ENCODE measurements at regions not wholly inside any gene's neighbourhood (a gene's known extent, or its start where the extent isn't known, plus 50 kb on each side); places are given as distances from the start of the nearest gene placed in this dataset.

DNA sequence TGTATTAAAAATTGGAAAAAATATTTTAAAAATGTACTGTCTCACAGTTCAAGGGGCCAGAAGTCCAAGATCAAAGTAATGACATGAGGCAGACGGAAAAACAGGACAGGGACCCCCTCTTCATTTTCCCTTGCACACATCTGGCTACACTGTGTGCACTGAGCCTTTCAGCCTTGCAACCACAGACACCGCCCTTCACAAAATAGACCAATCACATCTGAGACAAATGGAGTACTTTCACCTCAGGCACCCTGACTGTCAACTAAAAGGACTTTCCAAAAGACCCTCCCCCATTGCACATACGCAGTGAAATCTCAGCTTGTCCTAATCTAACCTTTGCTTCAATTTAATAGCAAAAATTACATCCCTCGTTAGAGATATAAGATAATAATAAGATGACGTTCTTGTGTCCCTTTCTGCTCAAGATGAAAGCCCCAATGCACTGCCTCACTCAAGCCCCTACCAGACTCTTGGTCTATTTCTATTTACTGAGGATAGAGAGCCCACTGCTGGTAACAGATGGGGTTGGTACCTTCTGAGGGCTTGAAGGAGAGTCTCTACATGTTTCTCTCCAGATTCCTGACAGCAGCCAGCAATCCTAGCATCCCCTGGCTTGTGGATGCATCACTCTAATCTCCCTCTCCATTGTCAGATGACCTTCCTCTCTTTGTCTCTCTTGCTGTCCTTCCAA lies 514.8 kb upstream of the ADAMTS16 start:
- Mint-ChIP-seq H3K27ac (no peak overlapping the region), H3K9me3 (peaks cover 19% of the 10 kb centered on the region), H3K36me3 (no peaks in the 10 kb centered on the region), H3K4me3 (no peak overlapping the region), H3K27me3 (ENCODE audit: low read depth) (peaks cover 8% of the 10 kb centered on the region), H3K4me1 (peaks cover 2% of the 10 kb centered on the region)
- no peak for DNase-seq (ENCODE audit: low spot score in 2 of 2, unreplicated experiment in 2 of 2)
- TF ChIP-seq, protein P1, sequence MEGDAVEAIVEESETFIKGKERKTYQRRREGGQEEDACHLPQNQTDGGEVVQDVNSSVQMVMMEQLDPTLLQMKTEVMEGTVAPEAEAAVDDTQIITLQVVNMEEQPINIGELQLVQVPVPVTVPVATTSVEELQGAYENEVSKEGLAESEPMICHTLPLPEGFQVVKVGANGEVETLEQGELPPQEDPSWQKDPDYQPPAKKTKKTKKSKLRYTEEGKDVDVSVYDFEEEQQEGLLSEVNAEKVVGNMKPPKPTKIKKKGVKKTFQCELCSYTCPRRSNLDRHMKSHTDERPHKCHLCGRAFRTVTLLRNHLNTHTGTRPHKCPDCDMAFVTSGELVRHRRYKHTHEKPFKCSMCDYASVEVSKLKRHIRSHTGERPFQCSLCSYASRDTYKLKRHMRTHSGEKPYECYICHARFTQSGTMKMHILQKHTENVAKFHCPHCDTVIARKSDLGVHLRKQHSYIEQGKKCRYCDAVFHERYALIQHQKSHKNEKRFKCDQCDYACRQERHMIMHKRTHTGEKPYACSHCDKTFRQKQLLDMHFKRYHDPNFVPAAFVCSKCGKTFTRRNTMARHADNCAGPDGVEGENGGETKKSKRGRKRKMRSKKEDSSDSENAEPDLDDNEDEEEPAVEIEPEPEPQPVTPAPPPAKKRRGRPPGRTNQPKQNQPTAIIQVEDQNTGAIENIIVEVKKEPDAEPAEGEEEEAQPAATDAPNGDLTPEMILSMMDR (IDR thresholded peaks at IDR 0.05; ENCODE audit: unreplicated experiment), result no peak

DNA sequence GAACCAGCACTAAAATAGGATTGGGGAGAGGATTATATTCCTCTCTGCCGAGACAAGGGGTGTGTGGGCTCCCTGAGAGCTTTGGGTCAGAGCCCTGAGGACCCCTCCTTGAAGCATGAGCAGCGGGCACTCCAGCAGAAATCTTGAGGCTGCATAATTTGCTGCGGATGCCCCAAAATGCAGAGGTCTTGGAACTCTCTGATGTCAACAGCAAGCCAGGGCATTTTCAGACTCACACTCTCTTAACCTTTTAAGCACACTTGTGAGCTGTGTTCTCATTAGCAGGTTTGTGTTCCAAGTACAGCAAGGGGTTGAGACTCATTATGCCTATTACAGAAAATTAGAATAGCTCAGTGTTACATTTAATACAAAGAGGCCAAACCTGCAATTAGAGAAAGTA lies 513.0 kb upstream of the ADAMTS16 start:
- H3K9me3 Mint-ChIP-seq, result peaks cover 19% of the 10 kb centered on the region
- H3K36me3 Mint-ChIP-seq, result no peaks in the 10 kb centered on the region
- no peak overlapping the region for H3K27ac Mint-ChIP-seq

DNA sequence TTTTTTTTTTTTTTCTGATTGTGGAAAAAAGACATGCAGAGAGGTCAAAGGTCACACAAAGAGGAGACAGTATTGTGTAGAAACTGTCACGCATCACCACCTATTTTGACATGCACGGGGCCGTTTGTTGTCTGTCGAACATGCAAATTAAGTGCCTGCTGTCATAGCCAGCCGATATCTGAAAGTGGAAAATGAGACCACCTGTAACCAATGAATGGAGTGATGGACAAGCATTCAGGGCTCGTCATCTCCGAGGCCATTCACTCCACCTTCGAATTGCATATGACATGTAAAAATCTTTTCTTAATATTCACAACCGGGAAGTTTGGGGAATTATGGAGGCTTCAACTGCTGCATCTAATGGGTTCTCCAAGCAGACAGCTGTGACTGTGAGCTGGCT lies 512.2 kb upstream of the ADAMTS16 start:
- Mint-ChIP-seq H3K36me3 (no peaks in the 10 kb centered on the region), H3K27me3 (ENCODE audit: low read depth) (peaks cover 15% of the 10 kb centered on the region), H3K4me1 (peaks cover 2% of the 10 kb centered on the region), H3K4me3 (no peak overlapping the region), H3K27ac (no peak overlapping the region), H3K9me3 (peaks cover 16% of the 10 kb centered on the region)
- DNase-seq (ENCODE audit: low spot score in 2 of 2, unreplicated experiment in 2 of 2), result no peak
- TF ChIP-seq, protein P1 (IDR thresholded peaks at IDR 0.05; ENCODE audit: unreplicated experiment), result no peak

More for the DNA sequence above, 513.0 kb upstream of the ADAMTS16 start:
- TF ChIP-seq, protein P1 (IDR thresholded peaks at IDR 0.05; ENCODE audit: unreplicated experiment), result no peak
- peaks cover 2% of the 10 kb centered on the region for H3K4me1 Mint-ChIP-seq
- peaks cover 15% of the 10 kb centered on the region for H3K27me3 Mint-ChIP-seq (ENCODE audit: low read depth)
- no peak overlapping the region for H3K4me3 Mint-ChIP-seq
- DNase-seq (ENCODE audit: low spot score in 2 of 2, unreplicated experiment in 2 of 2), result no peak

DNA sequence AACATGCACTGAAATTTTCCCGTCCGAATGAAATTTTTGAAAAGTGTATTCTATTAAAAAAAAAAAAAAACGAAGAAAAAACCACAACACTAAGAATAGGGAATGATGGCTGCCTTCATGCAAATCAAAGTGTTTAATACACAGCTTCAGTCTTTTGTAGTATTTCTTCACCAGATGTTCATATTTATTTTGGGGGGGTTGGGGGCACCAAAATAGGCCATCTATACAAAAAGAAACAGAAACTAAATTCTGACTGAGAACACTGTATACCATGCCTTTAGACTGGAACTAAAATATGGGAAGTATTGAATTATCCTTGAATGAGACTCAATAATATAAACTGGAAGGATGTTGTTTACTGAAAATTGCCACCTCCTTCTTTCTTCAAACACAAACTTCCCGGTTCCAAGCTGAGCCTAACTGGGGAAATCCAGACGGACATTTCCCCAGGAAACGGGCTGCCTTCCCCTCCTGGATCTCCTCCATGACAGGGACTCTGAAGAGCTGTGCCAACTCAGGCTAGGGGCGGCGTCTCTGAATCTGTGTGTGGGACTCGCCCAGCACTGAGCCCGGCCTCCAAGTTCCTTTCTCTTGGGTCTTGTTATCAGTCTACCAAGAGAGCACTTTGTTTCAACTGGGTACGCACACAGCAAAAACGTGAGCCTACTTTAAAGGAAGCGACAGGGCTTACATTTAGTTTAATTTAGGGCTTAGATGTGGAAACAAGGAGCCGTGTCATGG lies 511.3 kb upstream of the ADAMTS16 start:
- no peak overlapping the region for H3K27ac Mint-ChIP-seq
- peaks cover 7% of the 10 kb centered on the region for H3K9me3 Mint-ChIP-seq
- H3K36me3 Mint-ChIP-seq, result no peaks in the 10 kb centered on the region

DNA sequence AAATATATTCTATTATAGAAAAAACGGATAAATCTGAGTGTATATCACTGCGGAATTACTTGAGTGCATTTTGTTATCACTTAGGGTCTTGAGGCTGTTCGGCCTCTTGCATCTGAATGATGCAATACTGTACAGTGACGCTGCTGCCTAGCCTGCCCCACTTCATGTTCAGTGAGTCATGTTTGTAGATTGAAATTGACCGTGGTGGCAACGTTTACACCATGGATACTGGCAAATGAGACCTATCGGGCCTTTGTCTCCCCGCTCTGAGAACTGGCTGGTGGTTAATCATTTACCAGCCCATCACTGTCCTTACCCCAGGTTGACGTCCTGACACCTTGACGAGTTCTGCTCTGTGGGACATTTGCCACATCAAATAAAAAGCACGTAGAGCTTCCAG lies 510.1 kb upstream of the ADAMTS16 start:
- no peak overlapping the region for H3K4me3 Mint-ChIP-seq
- H3K4me1 Mint-ChIP-seq, result peaks cover 2% of the 10 kb centered on the region
- H3K36me3 Mint-ChIP-seq, result no peaks in the 10 kb centered on the region
- H3K27ac Mint-ChIP-seq, result no peak overlapping the region
- peaks cover 7% of the 10 kb centered on the region for H3K9me3 Mint-ChIP-seq
- TF ChIP-seq, protein P1 (IDR thresholded peaks at IDR 0.05; ENCODE audit: unreplicated experiment), result no peak
- DNase-seq (ENCODE audit: low spot score in 2 of 2, unreplicated experiment in 2 of 2), result no peak
- peaks cover 21% of the 10 kb centered on the region for H3K27me3 Mint-ChIP-seq (ENCODE audit: low read depth)

More for the DNA sequence above, 511.3 kb upstream of the ADAMTS16 start:
- Mint-ChIP-seq H3K27me3 (ENCODE audit: low read depth) (peaks cover 16% of the 10 kb centered on the region), H3K4me1 (peaks cover 2% of the 10 kb centered on the region), H3K4me3 (no peak overlapping the region)
- TF ChIP-seq, protein P1 (IDR thresholded peaks at IDR 0.05; ENCODE audit: unreplicated experiment), result no peak
- no peak for DNase-seq (ENCODE audit: low spot score in 2 of 2, unreplicated experiment in 2 of 2)
